CD4-positive, alpha-beta memory T cell (primary cell): ENCODE measurements at regions not wholly inside any gene's neighbourhood (a gene's known extent, or its start where the extent isn't known, plus 50 kb on each side); places are given as distances from the start of the nearest gene placed in this dataset.

Experiments used
- CTCF ChIA-PET: fragments of 350-600 bp; sonication (Branson Sonifier 250); formaldehyde crosslinking; loops from one replicate; lab custom pipeline; 2021; ENCODE audit warnings: inconsistent platforms; ENCODE audit not compliant: partially characterized antibody; lab: Charles Lee
- POLR2A ChIA-PET: fragments of 350-600 bp; sonication (Branson Sonifier 250); formaldehyde crosslinking; loops from one replicate; lab custom pipeline; 2021; ENCODE audit not compliant: partially characterized antibody; lab: Charles Lee
- DNase-seq, 5 donors: peaks; one replicate each; pipeline versions ENCODE4 v3.0.0 to v3.0.0-alpha.2; 2020 to 2022; ENCODE audit warnings: mixed read lengths in 1 of 5
- H3K27ac ChIP-seq: one replicate; pipeline ENCODE4 v1.7.0; 2013; ENCODE audit warnings: low read depth, low read length
- H3K27me3 ChIP-seq: 2 replicates; pipeline ENCODE4 v1.7.0; 2013; ENCODE audit warnings: mild to moderate bottlenecking, low read length, moderate library complexity; ENCODE audit not compliant: insufficient read depth
- H3K36me3 ChIP-seq: 2 replicates; pipeline ENCODE4 v1.7.0; 2013; ENCODE audit warnings: mild to moderate bottlenecking, low read length, moderate library complexity; ENCODE audit not compliant: insufficient read depth
- H3K4me1 ChIP-seq: 2 replicates; pipeline ENCODE4 v1.7.0; 2013; ENCODE audit warnings: mild to moderate bottlenecking, low read length, moderate library complexity; ENCODE audit not compliant: insufficient read depth
- H3K4me3 ChIP-seq, 2 donors: one replicate each; pipeline ENCODE4 v1.7.0; 2013; ENCODE audit warnings: low read length in 2 of 2, mild to moderate bottlenecking in 1 of 2
- H3K9me3 ChIP-seq, 2 donors: one replicate each; pipeline ENCODE4 v1.7.0; 2013; ENCODE audit warnings: low read length in 2 of 2, control low read depth in 1 of 2; ENCODE audit not compliant: control insufficient read depth in 1 of 2
- H3K27ac Mint-ChIP-seq, 7 donors: one replicate each; pipeline ENCODE4 v1.8.0; 2020 to 2021; ENCODE audit warnings: mixed read lengths in 7 of 7, mild to moderate bottlenecking in 6 of 7, inconsistent platforms in 3 of 7, moderate library complexity in 3 of 7
- H3K27me3 Mint-ChIP-seq, 2 donors: one replicate each; pipeline ENCODE4 v1.8.0; 2020 to 2021; ENCODE audit warnings: mixed read lengths in 2 of 2
- H3K36me3 Mint-ChIP-seq, 2 donors: one replicate each; pipeline ENCODE4 v1.8.0; 2020 to 2021; ENCODE audit warnings: mixed read lengths in 2 of 2, inconsistent platforms in 1 of 2, mild to moderate bottlenecking in 1 of 2
- H3K4me1 Mint-ChIP-seq, 4 donors: one replicate each; pipeline ENCODE4 v1.8.0; 2020 to 2021; ENCODE audit warnings: mixed read lengths in 4 of 4, mild to moderate bottlenecking in 1 of 4
- H3K4me3 Mint-ChIP-seq, 8 donors: one replicate each; pipeline ENCODE4 v1.8.0; 2020 to 2021; ENCODE audit warnings: mixed read lengths in 8 of 8, mild to moderate bottlenecking in 7 of 8, moderate library complexity in 6 of 8, inconsistent platforms in 3 of 8
- H3K9me3 Mint-ChIP-seq, 8 donors: one replicate each; pipeline ENCODE4 v1.8.0; 2020 to 2021; ENCODE audit warnings: mixed read lengths in 8 of 8, mild to moderate bottlenecking in 5 of 8, inconsistent platforms in 3 of 8, moderate library complexity in 1 of 8
- intact Hi-C: fragments of 100-400 bp; cut with micrococcal nuclease; formaldehyde crosslinking; loops from one replicate; pipeline ENCODE4 v1.15.1; 2023

- ChIA-PET CTCF (no interaction called here), POLR2A (no interaction called here)
- H3K27me3 ChIP-seq = no peaks in the 10 kb centered on the region
- Mint-ChIP-seq H3K36me3 (no peaks in the 10 kb centered on the region), H3K9me3 (peaks cover 0 to 4% (median 0%) of the 10 kb centered on the region in 8 donors), H3K4me3 (no peak overlapping the region), H3K4me1 (peaks cover 0 to 8% (median 0%) of the 10 kb centered on the region in 4 donors), H3K27ac (no peak overlapping the region), H3K27me3 (peaks cover 0 to 2% of the 10 kb centered on the region in 2 donors)
- no peak overlapping the region for H3K27ac ChIP-seq
- H3K4me1 ChIP-seq = no peaks in the 10 kb centered on the region
- no peak for DNase-seq
- H3K4me3 ChIP-seq = no peak overlapping the region
- no peaks in the 10 kb centered on the region for H3K9me3 ChIP-seq
- no peaks in the 10 kb centered on the region for H3K36me3 ChIP-seq
- intact Hi-C loops = no loop called here
Observed at GRCh38 chr5:174523311-174524071, 200.9 kb upstream of the MSX2 start.

GRCh38 chr5:174524351-174524750 lies 200.0 kb upstream of the MSX2 start:
- H3K9me3 Mint-ChIP-seq = peaks cover 0 to 4% (median 0%) of the 10 kb centered on the region in 8 donors
- no peak for DNase-seq

GRCh38 chr5:174526177-174526576 lies 198.2 kb upstream of the MSX2 start:
- no peak for DNase-seq
- intact Hi-C loops = no loop called here
- Mint-ChIP-seq H3K4me1 (peaks cover 0 to 13% (median 0%) of the 10 kb centered on the region in 4 donors), H3K36me3 (no peaks in the 10 kb centered on the region), H3K27me3 (peaks cover 2 to 5% of the 10 kb centered on the region in 2 donors), H3K9me3 (peaks cover 0 to 4% (median 0%) of the 10 kb centered on the region in 8 donors), H3K27ac (no peak overlapping the region), H3K4me3 (no peak overlapping the region)
- Histone ChIP-seq H3K4me1 (no peaks in the 10 kb centered on the region), H3K4me3 (no peak overlapping the region), H3K36me3 (no peaks in the 10 kb centered on the region), H3K27ac (no peak overlapping the region), H3K9me3 (no peaks in the 10 kb centered on the region), H3K27me3 (no peaks in the 10 kb centered on the region)
- ChIA-PET CTCF (no interaction called here), POLR2A (no interaction called here)

More at GRCh38 chr5:174524351-174524750, 200.0 kb upstream of the MSX2 start:
- POLR2A ChIA-PET = no interaction called here
- Mint-ChIP-seq H3K27me3 (peaks cover 2% of the 10 kb centered on the region in 2 donors), H3K4me1 (peaks cover 0 to 8% (median 0%) of the 10 kb centered on the region in 4 donors), H3K36me3 (no peaks in the 10 kb centered on the region), H3K4me3 (no peak overlapping the region), H3K27ac (no peak overlapping the region)
- H3K4me1 ChIP-seq = no peaks in the 10 kb centered on the region
- H3K4me3 ChIP-seq = no peak overlapping the region
- H3K36me3 ChIP-seq = no peaks in the 10 kb centered on the region
- no peaks in the 10 kb centered on the region for H3K27me3 ChIP-seq
- H3K27ac ChIP-seq = no peak overlapping the region
- CTCF ChIA-PET = no interaction called here
- no peaks in the 10 kb centered on the region for H3K9me3 ChIP-seq
- intact Hi-C loops = no loop called here

- Mint-ChIP-seq H3K4me3 (peak overlapping the region in 3 of 8 donors; percentile 9 to 53 (median 23)), H3K27ac (no peak overlapping the region), H3K9me3 (peaks cover 0 to 4% (median 0%) of the 10 kb centered on the region in 8 donors), H3K36me3 (no peaks in the 10 kb centered on the region), H3K4me1 (peaks cover 0 to 28% (median under 1%) of the 10 kb centered on the region in 4 donors), H3K27me3 (peaks cover 2 to 5% of the 10 kb centered on the region in 2 donors)
- POLR2A ChIA-PET = no interaction called here
- H3K4me1 ChIP-seq = peaks cover 4% of the 10 kb centered on the region
- intact Hi-C loops = no loop called here
- H3K9me3 ChIP-seq = no peaks in the 10 kb centered on the region
- H3K4me3 ChIP-seq = no peak overlapping the region
- no peak overlapping the region for H3K27ac ChIP-seq
- no peaks in the 10 kb centered on the region for H3K27me3 ChIP-seq
- no peak for DNase-seq
- H3K36me3 ChIP-seq = no peaks in the 10 kb centered on the region
- CTCF ChIA-PET = no interaction called here
Observed at GRCh38 chr5:174527916-174528540, 196.4 kb upstream of the MSX2 start.

GRCh38 chr5:174528821-174529544 lies 195.4 kb upstream of the MSX2 start:
- Mint-ChIP-seq H3K27ac (no peak overlapping the region), H3K4me1 (peaks cover 0 to 28% (median under 1%) of the 10 kb centered on the region in 4 donors), H3K4me3 (no peak overlapping the region), H3K27me3 (peaks cover 0 to 5% of the 10 kb centered on the region in 2 donors), H3K36me3 (no peaks in the 10 kb centered on the region), H3K9me3 (peaks cover 0 to 4% (median 0%) of the 10 kb centered on the region in 8 donors)
- no peaks in the 10 kb centered on the region for H3K27me3 ChIP-seq
- no peaks in the 10 kb centered on the region for H3K9me3 ChIP-seq
- peaks cover 4% of the 10 kb centered on the region for H3K4me1 ChIP-seq
- no peak overlapping the region for H3K27ac ChIP-seq
- ChIA-PET CTCF (no interaction called here), POLR2A (no interaction called here)
- intact Hi-C loops = no loop called here
- no peak for DNase-seq
- H3K36me3 ChIP-seq = no peaks in the 10 kb centered on the region
- H3K4me3 ChIP-seq = no peak overlapping the region

- Histone ChIP-seq H3K9me3 (no peaks in the 10 kb centered on the region), H3K27ac (no peak overlapping the region), H3K27me3 (no peaks in the 10 kb centered on the region), H3K4me1 (peaks cover 4% of the 10 kb centered on the region), H3K4me3 (no peak overlapping the region), H3K36me3 (no peaks in the 10 kb centered on the region)
- ChIA-PET CTCF (no interaction called here), POLR2A (no interaction called here)
- intact Hi-C loops = no loop called here
- H3K4me3 Mint-ChIP-seq = no peak overlapping the region
- no peak overlapping the region for H3K27ac Mint-ChIP-seq
- DNase-seq = no peak
- H3K36me3 Mint-ChIP-seq = no peaks in the 10 kb centered on the region
- peaks cover 0 to 5% of the 10 kb centered on the region in 2 donors for H3K27me3 Mint-ChIP-seq
- H3K4me1 Mint-ChIP-seq = peaks cover 0 to 28% (median under 1%) of the 10 kb centered on the region in 4 donors
- peaks cover 0 to 3% (median 0%) of the 10 kb centered on the region in 8 donors for H3K9me3 Mint-ChIP-seq
Observed at GRCh38 chr5:174529925-174530681, 194.3 kb upstream of the MSX2 start.
